Left renal cortex interstitium (tissue), 4 donors: ENCODE measurements at regions not wholly inside any gene's neighbourhood (a gene's known extent, or its start where the extent isn't known, plus 50 kb on each side); places are given as distances from the start of the nearest gene placed in this dataset.
A peak's percentile ranks its signal among the peaks of the same experiment; 100 is the strongest.

Experiments used
- DNase-seq, 4 donors: peaks; one replicate each; pipeline ENCODE4 v3.0.0-alpha.2; 2013; ENCODE audit warnings: low read depth in 4 of 4, low spot score in 2 of 4, missing footprints in 1 of 4

DNA sequence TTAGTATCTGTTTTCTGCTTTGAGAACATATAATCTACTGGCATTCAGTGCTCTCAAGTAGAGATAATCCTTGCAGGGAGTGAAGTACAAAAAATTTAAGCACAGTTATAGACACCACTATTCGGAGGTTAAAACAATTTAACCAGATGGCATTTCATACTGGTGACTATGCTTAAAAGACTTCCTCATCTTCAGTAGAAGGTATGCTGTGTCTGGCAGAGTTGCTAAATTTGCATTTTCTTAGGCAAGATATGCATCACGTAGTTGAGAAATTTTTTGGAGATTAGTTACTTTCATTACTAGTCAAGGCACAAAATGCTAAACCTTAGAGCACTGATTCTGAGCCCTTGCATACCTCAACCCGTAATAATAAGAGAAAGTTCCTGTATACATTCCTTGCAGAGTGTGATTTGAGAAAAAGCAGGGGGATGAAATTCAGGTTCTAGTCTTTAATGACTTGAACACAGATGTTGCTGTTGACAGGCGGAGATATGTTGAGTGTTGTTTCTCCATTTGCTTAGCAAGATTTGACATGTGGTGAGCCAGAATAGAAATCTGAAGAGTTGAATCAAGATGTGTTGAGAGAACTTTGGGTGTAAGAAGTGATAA, 70.8 kb upstream of the STARD4 start:
- no peak for DNase-seq

DNA sequence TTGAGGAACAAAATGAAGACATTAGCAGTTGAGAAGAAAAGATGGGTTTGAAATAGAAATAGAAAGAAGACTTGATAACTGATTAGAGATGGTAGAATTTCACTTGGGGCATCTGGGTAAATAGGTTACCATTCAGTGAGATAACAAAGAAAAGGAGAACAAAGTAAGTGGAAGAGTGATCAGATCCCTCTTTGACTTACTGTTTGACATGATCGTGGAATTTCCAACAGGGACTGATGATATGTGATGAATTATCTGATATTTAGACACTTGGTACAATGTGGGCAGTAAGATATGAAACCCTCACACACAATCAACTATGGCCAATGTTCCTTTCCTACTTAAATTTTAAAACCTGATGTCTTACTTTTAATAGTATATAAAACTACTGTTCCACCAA, 70.1 kb upstream of the STARD4 start:
- no peak for DNase-seq

DNA sequence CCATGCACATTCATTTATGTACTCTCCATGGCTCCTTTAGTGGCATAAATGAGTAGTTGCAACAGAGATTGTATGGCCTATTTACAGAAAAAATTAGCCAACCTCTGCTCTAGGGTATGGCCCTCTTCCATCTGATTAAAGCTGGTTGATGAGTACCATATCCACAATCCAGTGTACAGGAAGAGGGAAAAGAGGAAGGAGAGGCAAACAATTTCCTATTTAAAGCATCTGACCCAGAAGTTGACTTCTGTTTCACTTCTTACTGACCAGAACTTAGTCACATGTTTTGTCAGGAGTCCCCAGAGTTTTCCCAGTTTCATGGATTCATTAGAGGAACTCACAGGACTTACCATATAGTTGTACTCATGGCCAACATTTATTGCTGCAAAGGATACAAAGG, 68.6 kb upstream of the STARD4 start:
- no peak for DNase-seq

DNA sequence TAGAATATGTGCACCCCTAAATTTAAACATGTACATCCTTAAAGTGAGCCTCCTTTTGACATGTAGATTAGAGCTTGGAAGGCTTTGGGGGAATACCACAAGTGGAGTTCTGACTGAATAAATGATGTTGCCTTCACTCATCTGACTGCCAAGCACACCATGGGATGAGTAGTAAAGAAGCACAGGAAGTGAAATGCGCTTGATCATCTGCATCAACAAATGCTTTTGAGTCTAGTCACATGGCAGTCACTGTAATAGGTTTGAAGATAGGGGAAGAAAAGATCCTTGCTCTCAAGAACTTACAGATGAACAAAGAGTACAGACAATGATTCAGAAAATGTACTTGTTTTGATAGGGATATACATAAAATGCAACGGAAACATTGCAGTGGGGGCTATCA, 62.0 kb upstream of the STARD4 start:
- no peak for DNase-seq

DNA sequence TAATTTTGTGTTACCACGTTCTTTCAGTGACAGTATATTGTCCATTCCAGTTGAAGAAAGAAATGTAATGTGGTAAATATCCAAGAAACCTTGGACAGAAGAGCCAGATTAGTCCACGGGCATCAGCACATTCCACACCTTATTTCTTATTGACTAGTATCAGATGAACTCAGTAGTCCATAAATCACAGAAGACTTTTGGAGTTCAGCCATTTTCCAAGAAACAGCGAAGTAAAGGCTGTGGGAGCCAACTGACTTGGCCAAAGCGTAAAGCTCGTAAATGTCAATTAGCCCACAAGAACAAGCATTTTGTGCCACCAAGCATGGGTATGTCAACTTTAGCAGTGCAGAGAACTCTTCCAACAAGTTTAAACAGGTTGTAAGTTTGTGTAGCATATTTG, 60.2 kb upstream of the STARD4 start:
- DNase-seq = no peak

DNA sequence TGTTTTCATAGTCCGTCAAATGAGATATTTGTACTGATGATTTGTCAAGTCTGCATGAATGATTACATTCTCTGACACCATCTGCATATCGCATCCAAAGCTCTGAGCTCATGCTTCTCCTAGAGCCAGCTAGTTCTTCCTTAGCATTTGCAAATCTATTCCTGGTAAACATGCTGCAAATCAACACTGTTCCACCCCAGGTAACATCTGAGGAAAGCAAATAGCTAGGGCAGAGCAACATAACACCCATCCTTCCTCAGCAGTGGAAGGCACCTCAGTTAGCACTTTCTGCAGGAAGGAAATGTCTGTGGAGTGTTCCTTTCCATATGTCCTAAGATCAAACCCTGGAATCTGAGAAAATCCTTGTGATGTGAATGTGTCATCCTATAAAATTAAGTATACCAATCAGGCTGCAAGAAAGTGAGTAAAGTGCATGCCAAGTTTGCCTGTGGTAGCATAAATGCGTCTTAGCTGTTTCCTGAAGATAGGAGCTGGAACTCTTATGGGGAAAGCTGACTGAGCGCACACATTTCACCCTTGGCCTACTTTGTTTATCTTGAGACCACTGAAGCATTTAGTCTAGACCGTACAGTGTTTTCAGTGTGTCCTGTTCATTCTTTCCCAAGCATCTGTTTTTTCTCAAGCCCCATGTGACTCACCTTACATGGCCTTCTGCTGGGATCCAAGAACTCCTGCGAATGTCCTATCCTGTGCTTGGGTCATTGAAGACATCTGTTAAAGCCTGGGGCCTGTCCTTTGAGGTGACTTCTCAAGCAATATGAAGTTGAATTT, 50.9 kb upstream of the STARD4 start:
- DNase-seq = peak in 2 of 4 donors; percentile 69 to 75

DNA sequence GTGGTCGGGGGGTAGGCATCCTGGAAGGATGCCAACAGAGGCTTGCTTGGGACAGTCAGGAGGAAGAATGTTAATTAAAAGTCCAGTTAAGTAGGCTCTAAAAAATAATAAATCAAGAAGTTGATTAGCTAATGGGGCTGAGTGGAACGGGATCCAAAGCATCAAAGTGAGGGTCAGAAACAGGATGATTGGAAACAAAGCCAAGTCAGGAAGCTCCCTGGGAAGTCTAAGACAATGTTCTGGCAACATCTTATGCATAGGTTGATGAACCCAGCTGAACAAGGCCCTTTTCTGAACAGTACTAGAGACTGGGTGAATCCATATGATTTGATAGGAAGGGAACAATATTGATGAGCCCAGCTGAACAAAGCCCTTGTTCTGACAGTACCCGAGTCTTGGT, 50.2 kb upstream of the STARD4 start:
- no peak for DNase-seq
